CD4-positive, CD25-positive, alpha-beta regulatory T cell (primary cell): ENCODE measurements at regions not wholly inside any gene's neighbourhood (a gene's known extent, or its start where the extent isn't known, plus 50 kb on each side); places are given as distances from the start of the nearest gene placed in this dataset.

ENCODE experiments used
- ATAC-seq, 2 donors: fragments of 150-1000 bp; cut with Tn5 transposase; one replicate each; pipeline ENCODE4 v1.10.0; 2021; ENCODE audit warnings: low read depth in 2 of 2, moderate number of reproducible peaks in 2 of 2, moderate library complexity in 1 of 2
- DNase-seq, 3 donors: peaks; one replicate each; pipeline versions ENCODE4 v3.0.0 to v3.0.0-alpha.2; 2012 to 2022; ENCODE audit warnings: mixed read lengths in 1 of 3
- H3K27ac ChIP-seq: one replicate; pipeline ENCODE4 v1.7.0; 2013; ENCODE audit warnings: mild to moderate bottlenecking, low read length; ENCODE audit not compliant: insufficient read depth, poor library complexity, severe bottlenecking
- H3K27me3 ChIP-seq: one replicate; pipeline ENCODE4 v1.7.0; 2013; ENCODE audit warnings: low read length; ENCODE audit not compliant: control insufficient read depth, insufficient read depth
- H3K36me3 ChIP-seq: one replicate; pipeline ENCODE4 v1.7.0; 2013; ENCODE audit warnings: mild to moderate bottlenecking, low read length, moderate library complexity; ENCODE audit not compliant: control insufficient read depth, insufficient read depth
- H3K4me1 ChIP-seq: 2 replicates; pipeline ENCODE4 v1.7.0; 2013; ENCODE audit warnings: mild to moderate bottlenecking, low read length; ENCODE audit not compliant: insufficient read depth, control insufficient read depth, poor library complexity, severe bottlenecking
- H3K4me3 ChIP-seq: one replicate; pipeline ENCODE4 v1.7.0; 2013; ENCODE audit warnings: low read depth, mild to moderate bottlenecking, low read length, moderate library complexity
- H3K9me3 ChIP-seq, 2 experiments: 1 replicate in 1 of 2; 2 replicates in 1 of 2; pipeline ENCODE4 v1.7.0; 2013; ENCODE audit warnings: low read length in 2 of 2, mild to moderate bottlenecking in 1 of 2, moderate library complexity in 1 of 2; ENCODE audit not compliant: control insufficient read depth in 2 of 2
- H3K27ac Mint-ChIP-seq, 3 donors: one replicate each; pipeline ENCODE4 v1.8.0; 2020 to 2022; ENCODE audit warnings: mild to moderate bottlenecking in 3 of 3, mixed read lengths in 3 of 3, moderate library complexity in 2 of 3
- H3K27me3 Mint-ChIP-seq: one replicate; pipeline ENCODE4 v1.8.0; 2022; ENCODE audit warnings: mild to moderate bottlenecking, mixed read lengths
- H3K36me3 Mint-ChIP-seq: one replicate; pipeline ENCODE4 v1.8.0; 2020; ENCODE audit warnings: mixed read lengths
- H3K4me1 Mint-ChIP-seq, 4 donors: one replicate each; pipeline ENCODE4 v1.8.0; 2020 to 2022; ENCODE audit warnings: mixed read lengths in 4 of 4, mild to moderate bottlenecking in 1 of 4
- H3K4me3 Mint-ChIP-seq, 4 donors: one replicate each; pipeline ENCODE4 v1.8.0; 2020 to 2022; ENCODE audit warnings: mild to moderate bottlenecking in 4 of 4, mixed read lengths in 4 of 4, moderate library complexity in 3 of 4
- H3K9me3 Mint-ChIP-seq, 7 donors: one replicate each; pipeline ENCODE4 v1.8.0; 2020 to 2022; ENCODE audit warnings: mixed read lengths in 7 of 7, mild to moderate bottlenecking in 3 of 7, moderate library complexity in 2 of 7

- DNase-seq (no peak), ATAC-seq (no peak)
- Mint-ChIP-seq H3K27ac (no peak overlapping the region), H3K4me1 (no peaks in the 10 kb centered on the region), H3K27me3 (no peaks in the 10 kb centered on the region), H3K36me3 (no peaks in the 10 kb centered on the region), H3K4me3 (no peak overlapping the region), H3K9me3 (peaks cover 0 to 8% (median 4%) of the 10 kb centered on the region in 7 donors)
- Histone ChIP-seq H3K9me3 (no peaks in the 10 kb centered on the region), H3K4me1 (no peaks in the 10 kb centered on the region), H3K36me3 (no peaks in the 10 kb centered on the region), H3K27ac (no peak overlapping the region), H3K27me3 (no peaks in the 10 kb centered on the region), H3K4me3 (no peak overlapping the region)
Measured at GRCh38 chr17:69978056-69978646, 96.9 kb upstream of the KCNJ16 start.

GRCh38 chr17:69981441-69981840, 93.6 kb upstream of the KCNJ16 start:
- Histone ChIP-seq H3K27me3 (no peaks in the 10 kb centered on the region), H3K27ac (no peak overlapping the region), H3K36me3 (no peaks in the 10 kb centered on the region), H3K4me1 (no peaks in the 10 kb centered on the region), H3K4me3 (no peak overlapping the region), H3K9me3 (no peaks in the 10 kb centered on the region)
- H3K9me3 Mint-ChIP-seq: peaks cover 0 to 4% (median 0%) of the 10 kb centered on the region in 7 donors
- no peaks in the 10 kb centered on the region for H3K4me1 Mint-ChIP-seq
- DNase-seq (no peak), ATAC-seq (no peak)
- H3K27ac Mint-ChIP-seq: no peak overlapping the region
- no peak overlapping the region for H3K4me3 Mint-ChIP-seq
- H3K27me3 Mint-ChIP-seq: no peaks in the 10 kb centered on the region
- H3K36me3 Mint-ChIP-seq: no peaks in the 10 kb centered on the region

GRCh38 chr17:69995476-69995875, 79.5 kb upstream of the KCNJ16 start:
- Histone ChIP-seq H3K4me1 (no peaks in the 10 kb centered on the region), H3K9me3 (no peaks in the 10 kb centered on the region), H3K4me3 (no peak overlapping the region), H3K27ac (no peak overlapping the region), H3K36me3 (no peaks in the 10 kb centered on the region), H3K27me3 (no peaks in the 10 kb centered on the region)
- H3K36me3 Mint-ChIP-seq: no peaks in the 10 kb centered on the region
- H3K4me3 Mint-ChIP-seq: peak overlapping the region in 1 of 4 donors; percentile 1
- ATAC-seq (no peak), DNase-seq (no peak)
- peaks cover 0 to 16% (median 0%) of the 10 kb centered on the region in 7 donors for H3K9me3 Mint-ChIP-seq
- H3K27ac Mint-ChIP-seq: no peak overlapping the region
- no peaks in the 10 kb centered on the region for H3K27me3 Mint-ChIP-seq
- H3K4me1 Mint-ChIP-seq: no peaks in the 10 kb centered on the region

GRCh38 chr17:69997332-69997731, 77.7 kb upstream of the KCNJ16 start:
- no peaks in the 10 kb centered on the region for H3K27me3 ChIP-seq
- no peaks in the 10 kb centered on the region for H3K4me1 ChIP-seq
- H3K9me3 ChIP-seq: no peaks in the 10 kb centered on the region
- H3K4me3 Mint-ChIP-seq: no peak overlapping the region
- H3K4me1 Mint-ChIP-seq: no peaks in the 10 kb centered on the region
- no peak for DNase-seq
- no peak for ATAC-seq
- no peaks in the 10 kb centered on the region for H3K27me3 Mint-ChIP-seq
- H3K36me3 Mint-ChIP-seq: no peaks in the 10 kb centered on the region
- H3K4me3 ChIP-seq: no peak overlapping the region
- peaks cover 0 to 5% (median 0%) of the 10 kb centered on the region in 7 donors for H3K9me3 Mint-ChIP-seq
- no peak overlapping the region for H3K27ac Mint-ChIP-seq
- H3K27ac ChIP-seq: no peak overlapping the region
- H3K36me3 ChIP-seq: no peaks in the 10 kb centered on the region

GRCh38 chr17:69999253-69999652, 75.8 kb upstream of the KCNJ16 start:
- H3K9me3 Mint-ChIP-seq: peaks cover 0 to 7% (median 5%) of the 10 kb centered on the region in 7 donors
- no peak for DNase-seq
- H3K4me3 Mint-ChIP-seq: no peak overlapping the region
- H3K4me1 Mint-ChIP-seq: no peaks in the 10 kb centered on the region
- no peaks in the 10 kb centered on the region for H3K36me3 Mint-ChIP-seq
- no peak overlapping the region for H3K4me3 ChIP-seq
- no peaks in the 10 kb centered on the region for H3K9me3 ChIP-seq
- H3K27ac ChIP-seq: no peak overlapping the region
- no peaks in the 10 kb centered on the region for H3K4me1 ChIP-seq
- no peaks in the 10 kb centered on the region for H3K36me3 ChIP-seq
- no peaks in the 10 kb centered on the region for H3K27me3 Mint-ChIP-seq
- no peak overlapping the region for H3K27ac Mint-ChIP-seq
- ATAC-seq: no peak
- no peaks in the 10 kb centered on the region for H3K27me3 ChIP-seq

GRCh38 chr17:70006159-70006558, 68.9 kb upstream of the KCNJ16 start:
- Mint-ChIP-seq H3K4me1 (no peaks in the 10 kb centered on the region), H3K36me3 (no peaks in the 10 kb centered on the region), H3K4me3 (no peak overlapping the region), H3K9me3 (peaks cover 2 to 11% (median 8%) of the 10 kb centered on the region in 7 donors), H3K27ac (no peak overlapping the region), H3K27me3 (no peaks in the 10 kb centered on the region)
- no peaks in the 10 kb centered on the region for H3K4me1 ChIP-seq
- H3K9me3 ChIP-seq: no peaks in the 10 kb centered on the region
- ATAC-seq (no peak), DNase-seq (no peak)
- H3K4me3 ChIP-seq: no peak overlapping the region
- no peaks in the 10 kb centered on the region for H3K27me3 ChIP-seq
- H3K36me3 ChIP-seq: no peaks in the 10 kb centered on the region
- no peak overlapping the region for H3K27ac ChIP-seq

GRCh38 chr17:70011750-70012149, 63.3 kb upstream of the KCNJ16 start:
- H3K27me3 ChIP-seq: no peaks in the 10 kb centered on the region
- Mint-ChIP-seq H3K4me3 (no peak overlapping the region), H3K27ac (no peak overlapping the region), H3K4me1 (no peaks in the 10 kb centered on the region), H3K36me3 (no peaks in the 10 kb centered on the region), H3K27me3 (no peaks in the 10 kb centered on the region), H3K9me3 (peaks cover 2 to 13% (median 5%) of the 10 kb centered on the region in 7 donors)
- H3K27ac ChIP-seq: no peak overlapping the region
- H3K9me3 ChIP-seq: no peaks in the 10 kb centered on the region
- no peak overlapping the region for H3K4me3 ChIP-seq
- no peak for DNase-seq
- no peaks in the 10 kb centered on the region for H3K4me1 ChIP-seq
- ATAC-seq: no peak
- no peaks in the 10 kb centered on the region for H3K36me3 ChIP-seq

GRCh38 chr17:70013911-70014310, 61.1 kb upstream of the KCNJ16 start:
- Mint-ChIP-seq H3K4me3 (no peak overlapping the region), H3K9me3 (peaks cover 1 to 9% (median 2%) of the 10 kb centered on the region in 7 donors), H3K27me3 (no peaks in the 10 kb centered on the region), H3K27ac (no peak overlapping the region), H3K36me3 (no peaks in the 10 kb centered on the region), H3K4me1 (no peaks in the 10 kb centered on the region)
- Histone ChIP-seq H3K4me3 (no peak overlapping the region), H3K27me3 (no peaks in the 10 kb centered on the region), H3K36me3 (no peaks in the 10 kb centered on the region), H3K4me1 (no peaks in the 10 kb centered on the region), H3K9me3 (no peaks in the 10 kb centered on the region), H3K27ac (no peak overlapping the region)
- no peak for ATAC-seq
- DNase-seq: no peak
